ENCODE measurements at regions not wholly inside any gene's neighbourhood (a gene's known extent, or its start where the extent isn't known, plus 50 kb on each side); places are given as distances from the start of the nearest gene placed in this dataset.
"Not testable (repeated sequence)": the region's sequence is repeated elsewhere in the genome, so short reads cannot be mapped to it uniquely, and the experiment has no call there.

GRCh38 chr16:48105976-48106375 is 49.8 kb downstream of the ABCC12 start:
- DNase-seq (ENCODE audit: low spot score): no peak

DNA sequence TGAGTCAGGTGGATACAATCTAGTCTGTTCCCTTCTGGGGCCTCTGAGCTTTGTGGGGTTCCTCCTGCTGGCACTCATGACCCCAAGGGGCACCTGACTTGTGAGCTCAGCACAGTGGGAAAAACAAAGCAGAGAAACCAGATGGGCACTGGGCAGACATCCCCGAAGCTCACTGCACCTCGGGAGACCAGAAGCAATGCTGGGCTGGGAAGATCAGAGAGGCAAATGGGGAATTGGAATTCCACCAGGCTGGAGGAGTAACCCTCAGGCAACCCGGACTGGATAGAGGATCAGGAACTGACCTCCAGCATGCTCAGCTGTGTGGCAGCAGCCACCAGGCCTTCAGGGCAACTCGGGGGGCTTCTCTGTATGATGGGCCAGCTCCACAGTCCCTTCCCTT is 50.3 kb downstream of the ABCC12 start:
- DNase-seq (ENCODE audit: low spot score): no peak

GRCh38 chr16:48103591-48103990 is 52.2 kb downstream of the ABCC12 start:
- DNase-seq (ENCODE audit: low spot score): no peak

DNA sequence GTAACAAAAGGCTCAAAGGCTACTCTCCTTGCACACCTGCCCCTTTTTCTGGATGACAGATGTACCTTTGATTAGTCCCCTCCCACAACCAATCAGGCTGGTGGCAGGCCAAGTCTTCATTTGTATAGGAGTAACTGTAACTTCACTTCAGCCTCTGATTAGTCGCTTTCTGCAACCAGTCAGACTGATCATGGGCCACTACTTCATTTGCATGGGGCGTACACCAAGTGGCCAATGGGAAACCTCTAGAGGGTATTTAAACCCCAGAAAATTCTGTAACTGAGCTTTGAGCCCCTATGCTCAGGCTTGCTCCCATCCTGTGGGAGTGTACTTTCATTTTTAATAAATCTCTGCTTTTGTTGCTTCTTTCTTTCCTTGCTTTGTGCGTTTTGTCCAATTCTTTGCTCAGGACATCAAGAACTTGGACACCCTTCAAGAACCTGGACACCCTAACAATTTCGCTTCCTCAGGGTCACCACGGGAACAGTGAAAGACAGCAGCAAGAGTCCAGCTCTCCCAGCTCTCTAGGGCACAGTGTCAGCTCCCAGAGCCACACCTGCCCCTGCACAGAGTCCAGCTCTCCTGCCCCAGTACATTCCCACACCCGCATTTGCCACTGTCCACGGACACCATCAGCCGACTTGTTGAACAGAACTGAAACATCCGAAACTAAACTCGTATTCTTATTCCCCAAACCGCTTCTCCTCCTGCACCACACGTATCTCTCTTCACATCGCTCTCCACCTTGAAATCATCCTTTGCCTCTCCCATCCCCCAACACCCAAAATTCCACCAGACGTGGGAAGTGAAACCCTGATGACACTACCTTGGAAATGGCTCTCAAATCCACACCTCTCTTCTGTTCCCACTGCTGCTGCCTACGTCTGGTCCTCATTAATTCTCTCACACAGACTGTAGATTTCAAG is 53.4 kb downstream of the ABCC12 start:
- DNase-seq (ENCODE audit: low spot score): no peak

DNA sequence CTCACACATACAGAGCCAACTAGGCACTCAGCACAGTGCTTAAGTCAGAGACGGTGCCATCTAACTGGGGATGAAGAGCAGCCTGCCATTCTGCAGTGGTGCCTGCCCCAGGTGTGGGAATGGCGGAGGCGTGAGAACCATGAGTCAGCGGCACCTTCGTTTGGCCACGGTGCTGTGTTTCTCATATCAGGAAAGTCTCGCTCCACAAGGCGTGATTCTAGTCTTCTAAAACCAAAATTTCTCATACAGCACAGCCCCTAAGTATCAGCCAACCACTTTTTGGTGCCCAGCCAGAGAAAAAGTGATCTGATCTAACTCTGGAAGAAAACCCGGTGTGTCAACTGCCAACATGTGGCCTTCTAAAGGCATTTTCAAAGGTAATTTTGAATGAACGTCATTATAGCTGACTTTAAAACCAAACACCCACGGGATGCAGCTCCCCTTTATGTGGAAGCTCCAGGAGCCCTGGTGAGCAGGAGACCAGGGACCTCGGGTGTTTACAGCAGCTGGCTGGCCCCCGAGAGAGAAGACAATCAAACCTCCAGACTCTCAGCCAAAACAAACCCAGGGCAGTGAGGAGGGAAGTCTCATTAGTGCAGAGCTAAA is 54.6 kb downstream of the ABCC12 start:
- DNase-seq (ENCODE audit: low spot score): no peak

GRCh38 chr16:48099455-48099854 is 56.3 kb downstream of the ABCC12 start:
- no peak for DNase-seq (ENCODE audit: low spot score)

- DNase-seq (ENCODE audit: low spot score): no peak
Measured at GRCh38 chr16:48098472-48098871, 57.3 kb downstream of the ABCC12 start.

DNA sequence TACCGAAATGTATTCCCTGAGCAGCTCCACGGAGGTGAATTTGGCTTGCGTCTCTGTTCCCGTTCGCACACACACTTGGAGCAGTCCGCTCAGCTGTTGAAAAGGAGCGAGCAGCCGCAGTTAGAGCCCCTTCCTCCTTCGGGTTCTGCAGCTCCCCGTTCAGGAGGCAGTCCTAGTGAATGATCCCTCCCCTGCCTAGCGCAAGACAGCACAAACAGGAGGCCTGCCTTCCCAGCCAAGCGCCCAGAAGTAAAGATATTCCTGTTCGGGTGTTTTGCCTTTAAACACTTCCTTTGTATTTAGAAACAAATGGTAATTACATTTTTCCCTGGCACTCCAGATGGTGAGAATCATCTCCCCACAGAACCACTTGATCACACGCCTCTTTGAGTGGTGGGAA is 64.7 kb downstream of the ABCC12 start:
- DNase-seq (ENCODE audit: low spot score): no peak

- DNase-seq (ENCODE audit: low spot score): no peak
Measured at GRCh38 chr16:48089053-48089792, 66.6 kb downstream of the ABCC12 start.

GRCh38 chr16:48087639-48088038 is 68.2 kb downstream of the ABCC12 start:
- DNase-seq (ENCODE audit: low spot score): no peak

DNA sequence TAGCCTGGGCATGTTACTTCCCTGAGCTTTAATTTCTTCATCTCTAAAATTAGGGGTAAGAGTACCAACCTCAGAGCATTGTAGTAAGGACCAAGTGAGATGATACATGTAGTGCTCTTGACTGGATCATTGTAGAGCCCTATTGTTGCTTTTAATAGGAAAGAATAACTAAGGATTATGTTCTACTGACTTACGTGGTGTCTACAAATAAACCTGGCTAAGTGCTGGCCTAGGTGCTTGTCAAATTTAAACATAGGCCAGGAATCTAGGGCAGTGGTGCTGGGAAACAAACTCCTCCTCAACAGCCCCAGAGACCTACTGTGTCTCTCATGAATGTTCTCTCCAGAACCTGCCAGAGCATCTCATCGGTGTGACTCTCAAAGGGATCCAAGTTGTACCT is 69.4 kb downstream of the ABCC12 start:
- DNase-seq (ENCODE audit: low spot score): no peak

- DNase-seq (ENCODE audit: low spot score): no peak
Measured at GRCh38 chr16:48085729-48086128, 70.1 kb downstream of the ABCC12 start.

DNA sequence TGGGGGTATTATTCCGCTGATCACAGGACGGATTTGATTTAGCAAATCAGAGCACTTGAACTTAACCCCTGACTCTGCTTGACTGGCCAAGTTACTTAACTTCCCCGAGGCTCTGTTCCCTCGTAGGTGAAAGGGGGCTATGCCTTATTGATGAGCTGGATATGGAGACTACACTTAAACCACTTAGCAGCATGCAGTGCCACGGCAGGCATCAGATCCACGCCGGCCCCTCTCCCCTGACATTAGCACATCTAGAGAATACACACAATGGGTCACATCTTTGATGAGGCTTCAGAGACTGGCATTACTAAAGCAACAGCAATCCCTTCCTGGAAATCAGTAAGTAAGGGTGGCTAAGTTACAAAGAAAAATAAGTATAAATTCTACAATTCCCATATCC is 71.0 kb downstream of the ABCC12 start:
- DNase-seq (ENCODE audit: low spot score): no peak

DNA sequence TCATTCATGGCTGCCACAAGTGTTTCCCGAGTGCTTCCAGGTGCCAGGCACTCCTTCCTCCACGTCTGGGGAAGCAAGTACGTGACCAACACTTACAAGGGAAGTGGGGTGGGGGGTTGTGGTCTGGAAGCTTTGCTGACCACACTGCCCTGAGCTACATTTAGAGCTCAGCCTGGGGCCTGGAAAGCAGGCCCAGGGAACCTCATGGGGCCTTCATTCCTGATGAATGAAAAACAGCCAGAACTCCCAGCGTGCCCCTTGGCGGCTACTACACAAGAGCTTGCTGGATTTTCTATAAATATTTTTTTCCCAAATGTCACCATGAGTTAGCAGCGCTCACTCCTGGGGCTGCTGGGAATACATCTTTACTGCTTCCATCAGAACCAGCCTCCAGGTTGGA is 73.3 kb downstream of the ABCC12 start:
- DNase-seq (ENCODE audit: low spot score): no peak

DNA sequence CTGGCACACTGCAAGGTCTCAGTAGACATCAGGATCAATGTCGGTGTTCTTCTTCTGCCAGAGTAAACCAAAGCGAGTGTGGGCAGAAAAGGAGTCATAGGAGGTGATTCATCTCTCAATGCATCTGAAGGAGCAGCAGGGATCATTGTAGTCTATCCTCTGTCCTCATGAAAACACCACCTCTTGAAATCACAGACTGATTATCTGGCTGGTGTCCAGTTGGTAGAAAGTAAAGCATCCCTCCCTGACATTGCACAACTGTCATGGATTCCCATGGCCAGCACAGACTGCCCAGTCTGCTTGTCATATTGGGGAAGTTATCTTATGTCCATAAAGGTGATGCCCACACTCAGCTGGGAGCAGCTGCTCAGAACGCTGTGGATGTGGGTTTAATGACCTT is 74.1 kb downstream of the ABCC12 start:
- DNase-seq (ENCODE audit: low spot score): no peak

- no peak for DNase-seq (ENCODE audit: low spot score)
Measured at GRCh38 chr16:48076455-48077012, 79.3 kb downstream of the ABCC12 start.

GRCh38 chr16:48075398-48075797 is 80.4 kb downstream of the ABCC12 start:
- DNase-seq (ENCODE audit: low spot score): no peak

- no peak for DNase-seq (ENCODE audit: low spot score)
Measured at GRCh38 chr16:48067388-48067787, 88.4 kb downstream of the ABCC12 start.

DNA sequence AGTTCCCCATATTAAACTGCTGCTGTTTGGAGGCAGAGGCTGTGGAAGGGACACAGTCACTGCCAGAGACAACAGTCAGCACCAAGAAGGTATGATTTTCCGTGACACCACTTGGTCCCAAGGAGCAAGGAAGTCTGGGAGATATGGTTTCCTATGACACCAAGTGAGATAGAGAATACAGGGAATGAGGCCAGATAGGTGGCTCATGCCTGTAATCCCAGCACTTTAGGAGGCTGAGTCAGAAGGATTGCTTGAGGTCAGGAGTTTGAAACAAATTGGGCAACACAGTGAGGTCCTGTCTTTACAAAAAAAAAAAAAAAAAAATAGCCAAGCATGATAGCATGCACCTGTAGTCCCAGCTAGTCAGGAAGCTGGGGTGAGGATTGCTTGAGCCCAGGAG is 90.8 kb downstream of the ABCC12 start:
- no peak for DNase-seq (ENCODE audit: low spot score)

- no peak for DNase-seq (ENCODE audit: low spot score)
Measured at GRCh38 chr16:48062681-48063080, 93.1 kb downstream of the ABCC12 start.

GRCh38 chr16:48059936-48060335 is 95.9 kb downstream of the ABCC12 start:
- no peak for DNase-seq (ENCODE audit: low spot score)

DNA sequence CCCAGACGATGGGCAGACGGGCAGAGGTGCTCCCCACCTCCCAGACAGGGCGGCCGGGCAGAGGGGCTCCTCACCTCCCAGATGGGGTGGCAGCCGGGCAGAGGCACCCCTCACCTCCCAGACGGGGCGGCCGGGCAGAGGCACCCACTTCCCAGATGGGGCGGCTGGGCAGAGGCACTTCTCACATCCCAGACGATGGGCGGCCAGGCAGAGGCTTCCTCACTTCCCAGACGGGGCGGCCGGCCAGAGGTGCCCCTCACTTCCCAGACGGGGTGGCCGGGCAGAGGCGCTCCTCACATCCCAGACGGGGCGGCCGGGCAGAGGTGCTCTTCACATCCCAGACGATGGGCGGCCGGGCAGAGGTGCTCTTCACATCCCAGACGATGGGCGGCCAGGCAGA is 96.6 kb downstream of the ABCC12 start:
- not testable (repeated sequence) for DNase-seq (ENCODE audit: low spot score)

GRCh38 chr16:48057048-48057447 is 98.7 kb downstream of the ABCC12 start:
- DNase-seq (ENCODE audit: low spot score): no peak
